ENCODE measurements at regions not wholly inside any gene's neighbourhood (a gene's known extent, or its start where the extent isn't known, plus 50 kb on each side); places are given as distances from the start of the nearest gene placed in this dataset.
"Not testable (repeated sequence)": the region's sequence is repeated elsewhere in the genome, so short reads cannot be mapped to it uniquely, and the experiment has no call there.

GRCh38 chr3:147471741-147472140, 62.6 kb downstream of the ZIC1 start:
- DNase-seq (ENCODE audit: low read depth in 3 of 3, low spot score in 2 of 3), result no peak

- DNase-seq (ENCODE audit: low read depth in 3 of 3, low spot score in 2 of 3), result no peak
Measured at GRCh38 chr3:147472846-147473245, 63.7 kb downstream of the ZIC1 start.

- no peak for DNase-seq (ENCODE audit: low read depth in 3 of 3, low spot score in 2 of 3)
Measured at GRCh38 chr3:147483145-147483544, 74.0 kb downstream of the ZIC1 start.

- no peak for DNase-seq (ENCODE audit: low read depth in 3 of 3, low spot score in 2 of 3)
Measured at GRCh38 chr3:147483578-147483977, 74.4 kb downstream of the ZIC1 start.

GRCh38 chr3:147493065-147493464, 83.9 kb downstream of the ZIC1 start:
- DNase-seq (ENCODE audit: low read depth in 3 of 3, low spot score in 2 of 3), result no peak

- DNase-seq (ENCODE audit: low read depth in 3 of 3, low spot score in 2 of 3), result no peak
Measured at GRCh38 chr3:147493666-147494065, 84.5 kb downstream of the ZIC1 start.

- DNase-seq (ENCODE audit: low read depth in 3 of 3, low spot score in 2 of 3), result no peak
Measured at GRCh38 chr3:147497286-147497685, 88.1 kb downstream of the ZIC1 start.

GRCh38 chr3:147507638-147508286, 98.6 kb downstream of the ZIC1 start:
- DNase-seq (ENCODE audit: low read depth in 3 of 3, low spot score in 2 of 3), result no peak

- no peak for DNase-seq (ENCODE audit: low read depth in 3 of 3, low spot score in 2 of 3)
Measured at GRCh38 chr3:147509448-147509847, 100.3 kb downstream of the ZIC1 start.

- no peak for DNase-seq (ENCODE audit: low read depth in 3 of 3, low spot score in 2 of 3)
Measured at GRCh38 chr3:147513785-147514184, 104.6 kb downstream of the ZIC1 start.

- DNase-seq (ENCODE audit: low read depth in 3 of 3, low spot score in 2 of 3), result no peak
Measured at GRCh38 chr3:147514366-147515160, 105.4 kb downstream of the ZIC1 start.

- DNase-seq (ENCODE audit: low read depth in 3 of 3, low spot score in 2 of 3), result no peak
Measured at GRCh38 chr3:147518465-147518864, 109.3 kb downstream of the ZIC1 start.

GRCh38 chr3:147521646-147522045, 112.5 kb downstream of the ZIC1 start:
- DNase-seq (ENCODE audit: low read depth in 3 of 3, low spot score in 2 of 3), result no peak

GRCh38 chr3:147522780-147523179, 113.6 kb downstream of the ZIC1 start:
- DNase-seq (ENCODE audit: low read depth in 3 of 3, low spot score in 2 of 3), result not testable (repeated sequence)

GRCh38 chr3:147529551-147529950, 120.4 kb downstream of the ZIC1 start:
- no peak for DNase-seq (ENCODE audit: low read depth in 3 of 3, low spot score in 2 of 3)

- no peak for DNase-seq (ENCODE audit: low read depth in 3 of 3, low spot score in 2 of 3)
Measured at GRCh38 chr3:147538034-147538433, 128.9 kb downstream of the ZIC1 start.

GRCh38 chr3:147540921-147541320, 131.8 kb downstream of the ZIC1 start:
- DNase-seq (ENCODE audit: low read depth in 3 of 3, low spot score in 2 of 3), result no peak

GRCh38 chr3:147544290-147544689, 135.1 kb downstream of the ZIC1 start:
- DNase-seq (ENCODE audit: low read depth in 3 of 3, low spot score in 2 of 3), result no peak

GRCh38 chr3:147551491-147551890, 142.3 kb downstream of the ZIC1 start:
- no peak for DNase-seq (ENCODE audit: low read depth in 3 of 3, low spot score in 2 of 3)

GRCh38 chr3:147554332-147554731, 145.2 kb downstream of the ZIC1 start:
- no peak for DNase-seq (ENCODE audit: low read depth in 3 of 3, low spot score in 2 of 3)

- DNase-seq (ENCODE audit: low read depth in 3 of 3, low spot score in 2 of 3), result no peak
Measured at GRCh38 chr3:147572970-147573340, 163.8 kb downstream of the ZIC1 start.

- no peak for DNase-seq (ENCODE audit: low read depth in 3 of 3, low spot score in 2 of 3)
Measured at GRCh38 chr3:147574621-147575020, 165.5 kb downstream of the ZIC1 start.
